ENCODE measurements at regions not wholly inside any gene's neighbourhood (a gene's known extent, or its start where the extent isn't known, plus 50 kb on each side); places are given as distances from the start of the nearest gene placed in this dataset.

- no peaks in the 10 kb centered on the region for H3K27me3 ChIP-seq
- TF ChIP-seq EP300 (IDR thresholded peaks at IDR 0.05): no peak
- TF ChIP-seq POLR2AphosphoS5 (IDR thresholded peaks at IDR 0.05): no peak
- no peak for TF ChIP-seq POLR2A (IDR thresholded peaks at IDR 0.05)
- no peak for TF ChIP-seq CTCF (IDR thresholded peaks at IDR 0.05)
- peak in 1 of 2 donors; percentile 6 for DNase-seq
These were observed 59.1 kb downstream of the BOD1 start for GRCh38 chr5:173557123-173557903.

GRCh38 chr5:173556142-173557028 is 60.1 kb downstream of the BOD1 start:
- H3K9me3 ChIP-seq: peaks cover 0 to 8% (median 3%) of the 10 kb centered on the region in 4 donors
- DNase-seq (no peak), ATAC-seq (ENCODE audit: low FRiP score in 2 of 2) (no peak)
- no peaks in the 10 kb centered on the region for H3K4me1 ChIP-seq
- H3K36me3 ChIP-seq: no peaks in the 10 kb centered on the region
- H3K27me3 ChIP-seq: no peaks in the 10 kb centered on the region
- TF ChIP-seq EP300 (IDR thresholded peaks at IDR 0.05): no peak
- no peak for TF ChIP-seq POLR2AphosphoS5 (IDR thresholded peaks at IDR 0.05)
- no peak for TF ChIP-seq CTCF (IDR thresholded peaks at IDR 0.05)
- TF ChIP-seq POLR2A (IDR thresholded peaks at IDR 0.05): no peak
- WGBS, 2 donors: 78 to 84% methylated on average over 8 of the region's 8 CpGs
- H3K4me3 ChIP-seq: no peak overlapping the region
- no peak overlapping the region for H3K27ac ChIP-seq

More at GRCh38 chr5:173557123-173557903, 59.1 kb downstream of the BOD1 start:
- no peak overlapping the region for H3K4me3 ChIP-seq
- no peak overlapping the region for H3K27ac ChIP-seq
- peaks cover 0 to 8% (median 3%) of the 10 kb centered on the region in 4 donors for H3K9me3 ChIP-seq
- WGBS, 2 donors: 42 to 52% methylated on average over 12 of the region's 12 CpGs
- no peaks in the 10 kb centered on the region for H3K4me1 ChIP-seq
- H3K36me3 ChIP-seq: no peaks in the 10 kb centered on the region
- ATAC-seq (ENCODE audit: low FRiP score in 2 of 2): no peak

- peak in 1 of 2 donors; percentile 63 for DNase-seq
- Histone ChIP-seq H3K4me3 (no peak overlapping the region), H3K9me3 (no peaks in the 10 kb centered on the region), H3K4me1 (no peaks in the 10 kb centered on the region), H3K27me3 (no peaks in the 10 kb centered on the region), H3K27ac (no peak overlapping the region), H3K36me3 (no peaks in the 10 kb centered on the region)
- 82 to 84% methylated on average over 29 to 30 of the region's 30 CpGs for WGBS, 2 donors
- no peak for ATAC-seq (ENCODE audit: low FRiP score in 2 of 2)
- TF ChIP-seq POLR2AphosphoS5 (IDR thresholded peaks at IDR 0.05) (no peak), EP300 (IDR thresholded peaks at IDR 0.05) (no peak), POLR2A (IDR thresholded peaks at IDR 0.05) (no peak), CTCF (IDR thresholded peaks at IDR 0.05) (no peak)
These were observed 61.3 kb downstream of the BOD1 start for GRCh38 chr5:173554989-173555705.

GRCh38 chr5:173554038-173554955 is 62.2 kb downstream of the BOD1 start:
- H3K9me3 ChIP-seq: no peaks in the 10 kb centered on the region
- 63 to 76% methylated on average over 11 to 12 of the region's 12 CpGs for WGBS, 2 donors
- TF ChIP-seq POLR2AphosphoS5 (IDR thresholded peaks at IDR 0.05) (no peak), CTCF (IDR thresholded peaks at IDR 0.05) (no peak), POLR2A (IDR thresholded peaks at IDR 0.05) (no peak), EP300 (IDR thresholded peaks at IDR 0.05) (no peak)
- no peaks in the 10 kb centered on the region for H3K4me1 ChIP-seq
- H3K27me3 ChIP-seq: no peaks in the 10 kb centered on the region
- ATAC-seq (ENCODE audit: low FRiP score in 2 of 2): no peak
- no peak overlapping the region for H3K27ac ChIP-seq
- H3K4me3 ChIP-seq: no peak overlapping the region
- DNase-seq: no peak
- H3K36me3 ChIP-seq: no peaks in the 10 kb centered on the region
